Parathyroid adenoma (tissue), 2 donors: ENCODE measurements at regions not wholly inside any gene's neighbourhood (a gene's known extent, or its start where the extent isn't known, plus 50 kb on each side); places are given as distances from the start of the nearest gene placed in this dataset.

Experiments used
- H2AFZ ChIP-seq: fragments of 300-600 bp; sonication (generic); one replicate; pipeline ENCODE4 v1.7.0; 2017; ENCODE audit warnings: antibody characterized with exemption, mild to moderate bottlenecking
- H3K27ac ChIP-seq: fragments of 300-600 bp; sonication (generic); one replicate; pipeline ENCODE4 v1.7.0; 2017
- H3K27me3 ChIP-seq: fragments of 300-600 bp; sonication (generic); one replicate; pipeline ENCODE4 v1.7.0; 2017; ENCODE audit warnings: low read length; ENCODE audit not compliant: control insufficient read depth, insufficient read depth
- H3K36me3 ChIP-seq: fragments of 300-600 bp; sonication (generic); one replicate; pipeline ENCODE4 v1.7.0; 2017; ENCODE audit warnings: low read length; ENCODE audit not compliant: control insufficient read depth, insufficient read depth
- H3K4me1 ChIP-seq: fragments of 300-600 bp; sonication (generic); one replicate; pipeline ENCODE4 v1.7.0; 2017; ENCODE audit warnings: control low read depth
- H3K4me2 ChIP-seq: fragments of 300-600 bp; sonication (generic); one replicate; pipeline ENCODE4 v1.7.0; 2017; ENCODE audit warnings: low read length
- H3K4me3 ChIP-seq: fragments of 300-600 bp; sonication (generic); one replicate; pipeline ENCODE4 v1.7.0; 2017; ENCODE audit warnings: low read depth, low read length
- H3K79me2 ChIP-seq: fragments of 300-600 bp; sonication (generic); one replicate; pipeline ENCODE4 v1.7.0; 2017; ENCODE audit warnings: control low read depth
- H3K9ac ChIP-seq: fragments of 300-600 bp; sonication (generic); one replicate; pipeline ENCODE4 v1.7.0; 2017; ENCODE audit warnings: mild to moderate bottlenecking
- H3K9me3 ChIP-seq: fragments of 300-600 bp; sonication (generic); one replicate; pipeline ENCODE4 v1.7.0; 2017; ENCODE audit warnings: low read length; ENCODE audit not compliant: control insufficient read depth
- CTCF ChIP-seq: fragments of 300-600 bp; sonication (generic); IDR thresholded peaks from one replicate; pipeline ENCODE4 v1.7.0; 2017; ENCODE audit warnings: antibody characterized with exemption, mild to moderate bottlenecking
- donor health status: primary hyperparathyroidism.

- Histone ChIP-seq H3K4me1 (no peaks in the 10 kb centered on the region), H3K79me2 (no peaks in the 10 kb centered on the region), H3K4me2 (no peak overlapping the region), H3K9me3 (no peaks in the 10 kb centered on the region), H3K27me3 (no peaks in the 10 kb centered on the region), H3K27ac (no peak overlapping the region), H3K9ac (no peak overlapping the region), H3K4me3 (no peak overlapping the region), H2AFZ (no peak overlapping the region), H3K36me3 (no peaks in the 10 kb centered on the region)
- no peak for TF ChIP-seq CTCF
These were observed 186.5 kb upstream of the TCF4 start for GRCh38 chr18:55774505-55774904.

GRCh38 chr18:55768255-55768654 is 180.3 kb upstream of the TCF4 start:
- H3K36me3 ChIP-seq: no peaks in the 10 kb centered on the region
- H3K27me3 ChIP-seq: no peaks in the 10 kb centered on the region
- no peaks in the 10 kb centered on the region for H3K4me1 ChIP-seq
- no peaks in the 10 kb centered on the region for H3K9me3 ChIP-seq
- no peak overlapping the region for H3K27ac ChIP-seq
- H2AFZ ChIP-seq: no peak overlapping the region
- no peak for TF ChIP-seq CTCF
- no peak overlapping the region for H3K4me3 ChIP-seq
- no peaks in the 10 kb centered on the region for H3K79me2 ChIP-seq
- no peak overlapping the region for H3K4me2 ChIP-seq
- H3K9ac ChIP-seq: no peak overlapping the region

- H3K36me3 ChIP-seq: no peaks in the 10 kb centered on the region
- no peaks in the 10 kb centered on the region for H3K79me2 ChIP-seq
- H3K9me3 ChIP-seq: no peaks in the 10 kb centered on the region
- no peak for TF ChIP-seq CTCF
- no peak overlapping the region for H3K9ac ChIP-seq
- no peak overlapping the region for H2AFZ ChIP-seq
- H3K4me3 ChIP-seq: no peak overlapping the region
- H3K4me2 ChIP-seq: no peak overlapping the region
- H3K27me3 ChIP-seq: no peaks in the 10 kb centered on the region
- H3K4me1 ChIP-seq: no peaks in the 10 kb centered on the region
- H3K27ac ChIP-seq: no peak overlapping the region
These were observed 176.4 kb upstream of the TCF4 start for GRCh38 chr18:55764386-55764785.

- no peak for TF ChIP-seq CTCF
- no peaks in the 10 kb centered on the region for H3K36me3 ChIP-seq
- H2AFZ ChIP-seq: no peak overlapping the region
- no peaks in the 10 kb centered on the region for H3K4me1 ChIP-seq
- H3K9ac ChIP-seq: no peak overlapping the region
- H3K27ac ChIP-seq: no peak overlapping the region
- H3K9me3 ChIP-seq: no peaks in the 10 kb centered on the region
- H3K79me2 ChIP-seq: no peaks in the 10 kb centered on the region
- H3K4me2 ChIP-seq: no peak overlapping the region
- no peak overlapping the region for H3K4me3 ChIP-seq
- H3K27me3 ChIP-seq: no peaks in the 10 kb centered on the region
These were observed 175.8 kb upstream of the TCF4 start for GRCh38 chr18:55763805-55764204.

GRCh38 chr18:55763298-55763697 is 175.3 kb upstream of the TCF4 start:
- no peaks in the 10 kb centered on the region for H3K4me1 ChIP-seq
- H2AFZ ChIP-seq: no peak overlapping the region
- H3K9me3 ChIP-seq: no peaks in the 10 kb centered on the region
- H3K27me3 ChIP-seq: no peaks in the 10 kb centered on the region
- H3K27ac ChIP-seq: no peak overlapping the region
- H3K4me3 ChIP-seq: no peak overlapping the region
- H3K36me3 ChIP-seq: no peaks in the 10 kb centered on the region
- H3K79me2 ChIP-seq: no peaks in the 10 kb centered on the region
- H3K9ac ChIP-seq: no peak overlapping the region
- H3K4me2 ChIP-seq: no peak overlapping the region
- no peak for TF ChIP-seq CTCF
